K562 (cell line): ENCODE measurements at regions not wholly inside any gene's neighbourhood (a gene's known extent, or its start where the extent isn't known, plus 50 kb on each side); places are given as distances from the start of the nearest gene placed in this dataset.

Experiments
- CBX8 ChIP-seq: fragments of 200-600 bp; sonication (generic); IDR thresholded peaks from 2 replicates; pipeline ENCODE4 v1.6.1; 2012; ENCODE audit warnings: borderline replicate concordance, mixed run types, low read depth, mild to moderate bottlenecking, moderate library complexity, mixed read lengths, low read length, control low read depth, inconsistent platforms; ENCODE audit not compliant: poor library complexity, severe bottlenecking; ENCODE audit errors: extremely low read depth
- DNMT1 ChIP-seq: fragments of 450-650 bp; IDR thresholded peaks from 2 replicates; pipeline ENCODE4 v1.6.1; 2016; ENCODE audit warnings: antibody characterized with exemption, mild to moderate bottlenecking
- NR3C1 ChIP-seq: sonication (generic); formaldehyde crosslinking; IDR thresholded peaks from 2 replicates; pipeline ENCODE4 v1.8.1; 2022; ENCODE audit warnings: missing genetic modification reagents
- POLR2A ChIP-seq: fragments of 450-650 bp; conservative IDR thresholded peaks from 2 replicates; pipeline ENCODE4 v1.6.1; 2016
- RNF2 ChIP-seq: sonication (generic); IDR thresholded peaks from 2 replicates; pipeline ENCODE4 v1.6.1; 2016
- SNRNP70 ChIP-seq: fragments of 200-400 bp; formaldehyde crosslinking; optimal IDR thresholded peaks from 2 replicates; pipeline ENCODE3; 2017; ENCODE audit warnings: low read depth, low read length
- SPI1 ChIP-seq: IDR thresholded peaks from 2 replicates; pipeline ENCODE4 v1.6.1; 2011; ENCODE audit warnings: low read depth, low read length, control low read depth, borderline replicate concordance
- SREBF2 ChIP-seq: sonication (generic); formaldehyde crosslinking; IDR thresholded peaks from 2 replicates; pipeline ENCODE4 v1.4.0; 2020; ENCODE audit warnings: mild to moderate bottlenecking, missing genetic modification reagents
- THAP7 ChIP-seq: fragments of 250-450 bp; sonication (Bioruptor Pico); IDR thresholded peaks from 2 replicates; pipeline ENCODE4 v1.5.0; 2021
- ZNF384 ChIP-seq: IDR thresholded peaks from 2 replicates; pipeline ENCODE4 v1.6.1; 2012; ENCODE audit warnings: low read depth, low read length, improper control_type of control experiment
- ZNF592 ChIP-seq: fragments of 450-650 bp; IDR thresholded peaks from 2 replicates; pipeline ENCODE4 v1.6.1; 2017; ENCODE audit warnings: antibody characterized with exemption, mild to moderate bottlenecking
- TF ChIP-seq, protein P1 (sequence below): fragments of 450-650 bp; formaldehyde crosslinking; IDR thresholded peaks from 2 replicates; pipeline ENCODE4 v1.4.0; 2022; ENCODE audit warnings: missing genetic modification characterization
- TF ChIP-seq, protein P2 (sequence below), 3 experiments: IDR thresholded peaks in 2 of 3; conservative IDR thresholded peaks in 1 of 3; 2 replicates each; pipeline ENCODE4 v1.5.1; 2011 to 2012; ENCODE audit warnings: low read length in 3 of 3, mild to moderate bottlenecking in 3 of 3, control low read depth in 2 of 3, improper control_type of control experiment in 1 of 3, inconsistent platforms in 1 of 3, low read depth in 1 of 3, mixed read lengths in 1 of 3, moderate library complexity in 1 of 3; ENCODE audit not compliant: insufficient read depth in 2 of 3

DNA sequence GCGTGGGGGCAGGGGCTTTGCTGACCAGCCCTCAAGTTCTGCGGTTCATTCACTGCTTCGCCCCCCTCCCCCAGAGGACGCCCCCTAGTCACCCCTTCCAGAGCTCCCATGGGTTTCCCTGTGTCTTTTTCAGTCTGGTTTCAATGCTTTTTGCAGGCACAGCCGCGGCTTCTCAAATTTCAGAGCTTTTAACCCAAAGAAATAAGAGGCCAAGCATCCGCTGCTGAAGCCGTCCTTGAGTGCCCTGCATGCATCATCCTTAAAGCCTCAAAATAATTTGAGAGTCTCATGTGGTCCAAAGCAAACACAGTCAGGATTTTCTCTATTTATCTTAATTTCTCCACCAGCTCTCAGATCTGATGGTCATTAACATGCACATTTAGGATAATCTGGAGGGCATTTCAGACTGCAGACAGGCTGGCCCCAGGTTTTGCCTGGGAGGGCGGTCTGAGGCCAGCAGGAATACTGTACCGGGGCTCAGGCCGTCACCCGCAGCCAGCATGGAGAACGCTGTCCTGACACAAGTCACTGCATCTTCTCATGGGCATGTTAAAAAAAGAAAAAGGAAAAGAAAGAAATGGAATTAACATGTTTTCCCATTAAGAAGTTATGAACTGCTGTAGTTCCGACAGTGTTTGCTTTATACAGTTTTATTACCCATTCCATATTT, 420.8 kb upstream of the IRX4 start:
- TF ChIP-seq RNF2, result no peak
- TF ChIP-seq SPI1, result no peak
- TF ChIP-seq ZNF384, result no peak
- TF ChIP-seq, protein P1, sequence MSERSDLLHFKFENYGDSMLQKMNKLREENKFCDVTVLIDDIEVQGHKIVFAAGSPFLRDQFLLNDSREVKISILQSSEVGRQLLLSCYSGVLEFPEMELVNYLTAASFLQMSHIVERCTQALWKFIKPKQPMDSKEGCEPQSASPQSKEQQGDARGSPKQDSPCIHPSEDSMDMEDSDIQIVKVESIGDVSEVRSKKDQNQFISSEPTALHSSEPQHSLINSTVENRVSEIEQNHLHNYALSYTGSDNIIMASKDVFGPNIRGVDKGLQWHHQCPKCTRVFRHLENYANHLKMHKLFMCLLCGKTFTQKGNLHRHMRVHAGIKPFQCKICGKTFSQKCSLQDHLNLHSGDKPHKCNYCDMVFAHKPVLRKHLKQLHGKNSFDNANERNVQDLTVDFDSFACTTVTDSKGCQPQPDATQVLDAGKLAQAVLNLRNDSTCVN (CRISPR knock-in tag), result no peak
- TF ChIP-seq NR3C1 (CRISPR knock-in tag), result no peak
- no peak for TF ChIP-seq THAP7
- no peak for TF ChIP-seq SNRNP70
- TF ChIP-seq CBX8, result no peak
- TF ChIP-seq SREBF2 (CRISPR knock-in tag), result no peak
- no peak for TF ChIP-seq DNMT1
- no peak for TF ChIP-seq POLR2A
- TF ChIP-seq, protein P2, sequence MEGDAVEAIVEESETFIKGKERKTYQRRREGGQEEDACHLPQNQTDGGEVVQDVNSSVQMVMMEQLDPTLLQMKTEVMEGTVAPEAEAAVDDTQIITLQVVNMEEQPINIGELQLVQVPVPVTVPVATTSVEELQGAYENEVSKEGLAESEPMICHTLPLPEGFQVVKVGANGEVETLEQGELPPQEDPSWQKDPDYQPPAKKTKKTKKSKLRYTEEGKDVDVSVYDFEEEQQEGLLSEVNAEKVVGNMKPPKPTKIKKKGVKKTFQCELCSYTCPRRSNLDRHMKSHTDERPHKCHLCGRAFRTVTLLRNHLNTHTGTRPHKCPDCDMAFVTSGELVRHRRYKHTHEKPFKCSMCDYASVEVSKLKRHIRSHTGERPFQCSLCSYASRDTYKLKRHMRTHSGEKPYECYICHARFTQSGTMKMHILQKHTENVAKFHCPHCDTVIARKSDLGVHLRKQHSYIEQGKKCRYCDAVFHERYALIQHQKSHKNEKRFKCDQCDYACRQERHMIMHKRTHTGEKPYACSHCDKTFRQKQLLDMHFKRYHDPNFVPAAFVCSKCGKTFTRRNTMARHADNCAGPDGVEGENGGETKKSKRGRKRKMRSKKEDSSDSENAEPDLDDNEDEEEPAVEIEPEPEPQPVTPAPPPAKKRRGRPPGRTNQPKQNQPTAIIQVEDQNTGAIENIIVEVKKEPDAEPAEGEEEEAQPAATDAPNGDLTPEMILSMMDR (IDR thresholded peaks at IDR 0.05 in 2 of 3, conservative IDR thresholded peaks at IDR 0.05 in 1 of 3; ENCODE audit: insufficient read depth in 2 of 3, low read depth in 1 of 3, low read length in 3 of 3), result no peak
- TF ChIP-seq ZNF592, result no peak
